Spleen (tissue), 11 donors: ENCODE measurements at regions not wholly inside any gene's neighbourhood (a gene's known extent, or its start where the extent isn't known, plus 50 kb on each side); places are given as distances from the start of the nearest gene placed in this dataset.

Source experiments
- DNase-seq: peaks from one replicate; pipeline ENCODE4 v3.0.0-alpha.2; 2020
- H3K27ac ChIP-seq, 8 donors: fragments of 200-600 bp; sonication (generic) in 7 of 8; 1 replicate in 4 of 8; 2 replicates in 4 of 8; pipeline versions ENCODE4 v1.5.0 to v1.8.0; 2016 to 2021; ENCODE audit warnings: inconsistent platforms in 4 of 8, mild to moderate bottlenecking in 4 of 8, moderate library complexity in 1 of 8
- H3K27me3 ChIP-seq, 7 donors: fragments of 200-600 bp; sonication (generic) in 6 of 7; replicated peaks in 1 of 7; 1 replicate in 4 of 7; 2 replicates in 3 of 7; pipeline versions ENCODE4 v1.5.0 to v1.8.0; 2016 to 2021; ENCODE audit warnings: inconsistent platforms in 3 of 7, mild to moderate bottlenecking in 1 of 7
- H3K36me3 ChIP-seq, 6 donors: fragments of 200-600 bp; sonication (generic) in 5 of 6; 1 replicate in 4 of 6; 2 replicates in 2 of 6; pipeline versions ENCODE4 v1.5.0 to v1.8.0; 2016 to 2021; ENCODE audit warnings: inconsistent platforms in 2 of 6
- H3K4me1 ChIP-seq, 6 donors: fragments of 200-600 bp; sonication (generic) in 5 of 6; 1 replicate in 3 of 6; 2 replicates in 3 of 6; pipeline versions ENCODE4 v1.5.0 to v1.8.0; 2016 to 2021; ENCODE audit warnings: inconsistent platforms in 3 of 6
- H3K4me3 ChIP-seq, 8 donors: fragments of 200-600 bp; sonication (generic) in 7 of 8; 1 replicate in 4 of 8; 2 replicates in 4 of 8; pipeline versions ENCODE4 v1.5.0 to v1.8.0; 2016 to 2021; ENCODE audit warnings: inconsistent platforms in 4 of 8, mild to moderate bottlenecking in 4 of 8, moderate library complexity in 2 of 8
- H3K9me3 ChIP-seq, 8 donors: fragments of 200-600 bp; sonication (generic) in 7 of 8; 1 replicate in 4 of 8; 2 replicates in 4 of 8; pipeline versions ENCODE4 v1.5.0 to v1.8.0; 2016 to 2021; ENCODE audit warnings: inconsistent platforms in 4 of 8
- POLR2A ChIP-seq, 3 donors: fragments of 450-650 bp; IDR thresholded peaks; one replicate each; pipeline ENCODE4 v1.5.1; 2017; ENCODE audit warnings: antibody characterized with exemption in 3 of 3, mild to moderate bottlenecking in 1 of 3
- POLR2AphosphoS5 ChIP-seq, 3 donors: sonication (generic); formaldehyde crosslinking; IDR thresholded peaks; one replicate each; pipeline ENCODE4 v1.5.1; 2017; ENCODE audit warnings: antibody characterized with exemption in 3 of 3
- WGBS, 5 donors: extraction: QIAGEN DNeasy Blood & Tissue Kit in 3 of 5; methylation state at CpG; one replicate each; pipeline versions ENCODE4 v1.1.5 to v1.1.7; 2013 to 2018; 5-methylcytosine and 5-hydroxymethylcytosine counted together
- intact Hi-C: fragments of 100-400 bp; cut with DNase I; formaldehyde crosslinking; loops from one replicate; pipeline ENCODE4 v1.15.0; 2023; ENCODE audit warnings: low total_unique reads
- TF ChIP-seq, protein P1 (sequence below), 11 experiments: fragments of 200-600 bp in 7 of 11; fragments of 450-650 bp in 4 of 11; sonication (generic) in 4 of 11; IDR thresholded peaks in 8 of 11; conservative IDR thresholded peaks in 3 of 11; 1 replicate in 7 of 11; 2 replicates in 4 of 11; pipeline versions ENCODE4 v1.4.0 to v1.8.0; 2016 to 2021; ENCODE audit warnings: antibody characterized with exemption in 11 of 11, inconsistent platforms in 4 of 11, mild to moderate bottlenecking in 1 of 11
- donor health status: healthy with polysubstance abuse.
- donor health status: DM: no; HTN: no; CAD: no; lungs with moderate emphysema.
- donor health status: DM: no; HTN: no; CAD: no.
- donor health status: Bipolar disorder and iron deficiency.
- donor health status: healthy.
- donor health status: DM: no; HTN: no; CAD: no.
- donor health status: DM: yes; HTN: yes; CAD: no.

GRCh38 chr9:134500931-134501760, 140.5 kb upstream of the COL5A1 start:
- peaks cover 0 to 22% (median 14%) of the 10 kb centered on the region in 6 donors for H3K4me1 ChIP-seq
- H3K9me3 ChIP-seq = no peaks in the 10 kb centered on the region
- TF ChIP-seq POLR2AphosphoS5 (IDR thresholded peaks at IDR 0.05) (no peak), POLR2A (IDR thresholded peaks at IDR 0.05) (no peak)
- TF ChIP-seq, protein P1, sequence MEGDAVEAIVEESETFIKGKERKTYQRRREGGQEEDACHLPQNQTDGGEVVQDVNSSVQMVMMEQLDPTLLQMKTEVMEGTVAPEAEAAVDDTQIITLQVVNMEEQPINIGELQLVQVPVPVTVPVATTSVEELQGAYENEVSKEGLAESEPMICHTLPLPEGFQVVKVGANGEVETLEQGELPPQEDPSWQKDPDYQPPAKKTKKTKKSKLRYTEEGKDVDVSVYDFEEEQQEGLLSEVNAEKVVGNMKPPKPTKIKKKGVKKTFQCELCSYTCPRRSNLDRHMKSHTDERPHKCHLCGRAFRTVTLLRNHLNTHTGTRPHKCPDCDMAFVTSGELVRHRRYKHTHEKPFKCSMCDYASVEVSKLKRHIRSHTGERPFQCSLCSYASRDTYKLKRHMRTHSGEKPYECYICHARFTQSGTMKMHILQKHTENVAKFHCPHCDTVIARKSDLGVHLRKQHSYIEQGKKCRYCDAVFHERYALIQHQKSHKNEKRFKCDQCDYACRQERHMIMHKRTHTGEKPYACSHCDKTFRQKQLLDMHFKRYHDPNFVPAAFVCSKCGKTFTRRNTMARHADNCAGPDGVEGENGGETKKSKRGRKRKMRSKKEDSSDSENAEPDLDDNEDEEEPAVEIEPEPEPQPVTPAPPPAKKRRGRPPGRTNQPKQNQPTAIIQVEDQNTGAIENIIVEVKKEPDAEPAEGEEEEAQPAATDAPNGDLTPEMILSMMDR (IDR thresholded peaks at IDR 0.05 in 8 of 11, conservative IDR thresholded peaks at IDR 0.05 in 3 of 11) = no peak
- no peak overlapping the region for H3K27ac ChIP-seq
- DNase-seq = peak; percentile 38
- whole genome bisulfite sequencing, 5 donors = 18 to 23% (median 21%) methylated on average over 37 to 44 of the region's 44 CpGs
- intact Hi-C loops = no loop called here
- H3K36me3 ChIP-seq = no peaks in the 10 kb centered on the region
- H3K27me3 ChIP-seq = peaks cover 0 to 47% (median 27%) of the 10 kb centered on the region in 7 donors
- H3K4me3 ChIP-seq = no peak overlapping the region

DNA sequence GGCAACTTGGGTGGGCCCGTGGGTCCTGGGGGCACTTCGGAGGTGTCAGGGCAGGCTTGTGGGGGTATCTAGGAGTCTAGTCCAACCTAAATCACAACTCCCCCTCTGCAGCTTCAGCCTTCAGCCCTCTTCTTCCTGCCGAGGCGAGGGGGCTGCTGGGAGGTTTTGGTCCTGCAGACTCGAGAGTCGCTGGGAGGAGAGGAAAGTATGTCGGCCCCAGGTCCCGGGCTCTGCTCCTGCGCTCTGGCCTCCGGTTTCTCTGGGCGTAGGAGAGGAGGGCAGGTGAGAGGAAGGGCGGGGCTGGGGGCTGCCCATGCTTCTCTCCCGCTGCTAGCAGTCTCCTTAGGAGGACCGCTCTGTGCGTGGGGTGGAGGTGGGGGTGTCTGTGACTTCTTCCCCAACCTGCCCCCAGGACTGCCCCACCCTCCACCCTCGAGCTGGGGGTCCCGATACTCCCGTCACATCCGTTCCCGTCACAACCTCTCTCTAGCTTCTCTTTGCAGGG, 139.8 kb upstream of the COL5A1 start:
- peak; percentile 55 for DNase-seq
- TF ChIP-seq POLR2A (IDR thresholded peaks at IDR 0.05) (no peak), POLR2AphosphoS5 (IDR thresholded peaks at IDR 0.05) (no peak)
- TF ChIP-seq, protein P1 (IDR thresholded peaks at IDR 0.05 in 8 of 11, conservative IDR thresholded peaks at IDR 0.05 in 3 of 11) = no peak
- Histone ChIP-seq H3K4me3 (no peak overlapping the region), H3K9me3 (no peaks in the 10 kb centered on the region), H3K27me3 (peaks cover 0 to 47% (median 27%) of the 10 kb centered on the region in 7 donors), H3K4me1 (peaks cover 0 to 22% (median 14%) of the 10 kb centered on the region in 6 donors), H3K36me3 (no peaks in the 10 kb centered on the region), H3K27ac (no peak overlapping the region)
- intact Hi-C loops = no loop called here
- 35 to 57% (median 42%) methylated on average over 13 to 20 of the region's 20 CpGs for WGBS, 5 donors

- peak; percentile 56 for DNase-seq
- H3K27ac ChIP-seq = no peak overlapping the region
- H3K4me3 ChIP-seq = no peak overlapping the region
- TF ChIP-seq POLR2A (IDR thresholded peaks at IDR 0.05) = no peak
- TF ChIP-seq POLR2AphosphoS5 (IDR thresholded peaks at IDR 0.05) = no peak
- TF ChIP-seq, protein P1 (IDR thresholded peaks at IDR 0.05 in 8 of 11, conservative IDR thresholded peaks at IDR 0.05 in 3 of 11) = no peak
- 70 to 85% (median 78%) methylated on average over 14 to 15 of the region's 15 CpGs for WGBS, 5 donors
- peaks cover 0 to 47% (median 27%) of the 10 kb centered on the region in 7 donors for H3K27me3 ChIP-seq
- no peaks in the 10 kb centered on the region for H3K36me3 ChIP-seq
- peaks cover 0 to 22% (median 14%) of the 10 kb centered on the region in 6 donors for H3K4me1 ChIP-seq
- intact Hi-C loops = no loop called here
- H3K9me3 ChIP-seq = no peaks in the 10 kb centered on the region
Observed at GRCh38 chr9:134502266-134502791, 139.3 kb upstream of the COL5A1 start.

DNA sequence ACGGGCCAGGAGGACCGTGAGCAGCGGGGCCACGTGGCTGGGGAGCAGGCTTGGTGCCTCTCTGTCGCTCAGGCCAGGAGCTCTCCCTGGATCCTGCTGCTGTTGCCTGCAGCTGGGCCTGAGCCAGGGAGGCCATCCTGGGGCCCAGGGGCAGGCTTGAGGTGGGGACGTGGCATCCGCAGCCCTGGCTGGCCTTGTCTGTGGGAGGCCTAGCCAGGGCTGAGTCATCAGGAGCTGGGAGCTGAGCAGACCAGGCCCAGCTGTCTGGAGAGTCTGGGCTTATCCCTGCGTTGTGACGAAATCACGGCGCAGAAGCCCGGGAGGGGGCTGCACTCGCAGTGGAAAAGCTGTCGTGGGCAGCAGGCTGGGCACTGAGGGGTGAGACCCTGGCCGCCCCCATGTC, 138.8 kb upstream of the COL5A1 start:
- Histone ChIP-seq H3K36me3 (no peaks in the 10 kb centered on the region), H3K9me3 (no peaks in the 10 kb centered on the region), H3K4me3 (no peak overlapping the region), H3K27ac (no peak overlapping the region), H3K4me1 (peaks cover 0 to 22% (median 14%) of the 10 kb centered on the region in 6 donors), H3K27me3 (peaks cover 0 to 47% (median 27%) of the 10 kb centered on the region in 7 donors)
- WGBS, 5 donors = 52 to 72% (median 62%) methylated on average over 4 to 15 of the region's 15 CpGs
- TF ChIP-seq POLR2AphosphoS5 (IDR thresholded peaks at IDR 0.05) = peak; percentile 69 to 82 (median 71)
- TF ChIP-seq, protein P1 (IDR thresholded peaks at IDR 0.05 in 8 of 11, conservative IDR thresholded peaks at IDR 0.05 in 3 of 11) = no peak
- intact Hi-C loops = no loop called here
- no peak for DNase-seq
